Activated CD4-positive, alpha-beta T cell treated with anti-CD3 and anti-CD28 coated beads, Interleukin-2, Interleukin-4, amounts not matched to agents 100 ng/mL and 50 ng/mL, durations not matched to agents 16 hours and 8 hours (primary cell): ENCODE measurements at regions not wholly inside any gene's neighbourhood (a gene's known extent, or its start where the extent isn't known, plus 50 kb on each side); places are given as distances from the start of the nearest gene placed in this dataset.

Experiments used
- DNase-seq: peaks from one replicate; pipeline ENCODE4 v3.0.0-alpha.2; 2020; ENCODE audit warnings: low spot score

GRCh38 chr3:187823746-187824145 is 78.5 kb upstream of the BCL6 start:
- no peak for DNase-seq

- no peak for DNase-seq
These were observed 82.5 kb upstream of the BCL6 start for GRCh38 chr3:187827723-187828122.

- no peak for DNase-seq
These were observed 83.5 kb upstream of the BCL6 start for GRCh38 chr3:187828579-187829452.

GRCh38 chr3:187830181-187830580 is 84.9 kb upstream of the BCL6 start:
- DNase-seq, result no peak

GRCh38 chr3:187831125-187832051 is 86.1 kb upstream of the BCL6 start:
- DNase-seq, result no peak

- DNase-seq, result peak; percentile 17
These were observed 86.9 kb upstream of the BCL6 start for GRCh38 chr3:187832202-187832601.

GRCh38 chr3:187833375-187833774 is 88.1 kb upstream of the BCL6 start:
- no peak for DNase-seq

GRCh38 chr3:187833799-187834578 is 88.7 kb upstream of the BCL6 start:
- DNase-seq, result peak; percentile 25

GRCh38 chr3:187836823-187837770 is 91.8 kb upstream of the BCL6 start:
- DNase-seq, result no peak

- no peak for DNase-seq
These were observed 92.8 kb upstream of the BCL6 start for GRCh38 chr3:187838016-187838540.

GRCh38 chr3:187839422-187839821 is 94.2 kb upstream of the BCL6 start:
- no peak for DNase-seq

- no peak for DNase-seq
These were observed 95.6 kb upstream of the BCL6 start for GRCh38 chr3:187840856-187841255.

GRCh38 chr3:187841560-187841959 is 96.3 kb upstream of the BCL6 start:
- peak; percentile 30 for DNase-seq

GRCh38 chr3:187843654-187844053 is 98.4 kb upstream of the BCL6 start:
- no peak for DNase-seq

GRCh38 chr3:187844708-187845107 is 99.4 kb upstream of the BCL6 start:
- DNase-seq, result no peak

- no peak for DNase-seq
These were observed 100.6 kb upstream of the BCL6 start for GRCh38 chr3:187845826-187846225.

- no peak for DNase-seq
These were observed 103.1 kb upstream of the BCL6 start for GRCh38 chr3:187848401-187848800.

- DNase-seq, result no peak
These were observed 103.9 kb upstream of the BCL6 start for GRCh38 chr3:187849016-187849654.

GRCh38 chr3:187850258-187850921 is 105.1 kb upstream of the BCL6 start:
- DNase-seq, result no peak
